CD4-positive, alpha-beta T cell (primary cell): ENCODE measurements at regions not wholly inside any gene's neighbourhood (a gene's known extent, or its start where the extent isn't known, plus 50 kb on each side); places are given as distances from the start of the nearest gene placed in this dataset.
"Not testable (repeated sequence)": the region's sequence is repeated elsewhere in the genome, so short reads cannot be mapped to it uniquely, and the experiment has no call there.

Source experiments
- ATAC-seq: fragments of 200-7000 bp; cut with Tn5 transposase; one replicate; pipeline ENCODE4 v1.10.0; 2022; ENCODE audit warnings: mild to moderate bottlenecking; ENCODE audit not compliant: poor library complexity
- CTCF ChIA-PET: fragments of 350-600 bp; sonication (Branson Sonifier 250); formaldehyde crosslinking; loops from one replicate; lab custom pipeline; 2021; ENCODE audit warnings: antibody characterized with exemption, inconsistent platforms; lab: Charles Lee
- POLR2A ChIA-PET: fragments of 350-600 bp; sonication (Branson Sonifier 250); formaldehyde crosslinking; loops from one replicate; lab custom pipeline; 2021; ENCODE audit warnings: antibody characterized with exemption, inconsistent platforms; lab: Charles Lee
- DNase-seq, 14 experiments: peaks; one replicate each; pipeline ENCODE4 v3.0.0-alpha.2; 2013 to 2020; ENCODE audit warnings: mixed read lengths in 2 of 14
- H3K27ac ChIP-seq, 2 donors: one replicate each; pipeline versions ENCODE4 v1.5.1 to v1.7.0; 2013; ENCODE audit warnings: low read length in 2 of 2, low read depth in 1 of 2, mild to moderate bottlenecking in 1 of 2
- H3K27me3 ChIP-seq, 2 experiments: 1 replicate in 1 of 2; 2 replicates in 1 of 2; pipeline versions ENCODE4 v1.6.1 to v1.7.0; 2013; ENCODE audit warnings: low read length in 2 of 2, control low read depth in 1 of 2, mild to moderate bottlenecking in 1 of 2, moderate library complexity in 1 of 2; ENCODE audit not compliant: insufficient read depth in 2 of 2, control insufficient read depth in 1 of 2
- H3K36me3 ChIP-seq: one replicate; pipeline ENCODE4 v1.6.1; 2013; ENCODE audit warnings: low read length, control low read depth; ENCODE audit not compliant: insufficient read depth
- H3K4me1 ChIP-seq: one replicate; pipeline ENCODE4 v1.6.1; 2013; ENCODE audit warnings: low read length, control low read depth; ENCODE audit not compliant: insufficient read depth
- H3K4me3 ChIP-seq: one replicate; pipeline ENCODE4 v1.5.1; 2013; ENCODE audit warnings: mild to moderate bottlenecking, low read length, moderate library complexity
- H3K9me3 ChIP-seq, 2 experiments: 1 replicate in 1 of 2; 2 replicates in 1 of 2; pipeline versions ENCODE4 v1.6.1 to v1.7.0; 2013; ENCODE audit warnings: low read length in 2 of 2, mild to moderate bottlenecking in 2 of 2, control low read depth in 1 of 2, moderate library complexity in 1 of 2; ENCODE audit not compliant: control insufficient read depth in 1 of 2, insufficient read depth in 1 of 2
- H3K27ac Mint-ChIP-seq: one replicate; pipeline ENCODE4 v1.8.0; 2020; ENCODE audit warnings: mixed read lengths
- H3K27me3 Mint-ChIP-seq: one replicate; pipeline ENCODE4 v1.8.0; 2021; ENCODE audit warnings: mixed read lengths
- H3K36me3 Mint-ChIP-seq: one replicate; pipeline ENCODE4 v1.8.0; 2021; ENCODE audit warnings: low read depth, mixed read lengths
- H3K4me1 Mint-ChIP-seq: one replicate; pipeline ENCODE4 v1.8.0; 2021; ENCODE audit warnings: low read depth, mixed read lengths
- H3K4me3 Mint-ChIP-seq: one replicate; pipeline ENCODE4 v1.8.0; 2020; ENCODE audit warnings: mild to moderate bottlenecking, mixed read lengths
- H3K9me3 Mint-ChIP-seq: one replicate; pipeline ENCODE4 v1.8.0; 2020; ENCODE audit warnings: mixed read lengths
- CTCF ChIP-seq: fragments of 200-600 bp; IDR thresholded peaks from one replicate; pipeline ENCODE4 v1.8.0; 2022; ENCODE audit warnings: antibody characterized with exemption, mild to moderate bottlenecking
- intact Hi-C, 2 experiments: fragments of 100-400 bp; cut with DNase I in 1 of 2; cut with micrococcal nuclease in 1 of 2; formaldehyde crosslinking; loops; one replicate each; pipeline versions ENCODE4 v1.15.1 to v1.9.0; 2023 to 2025; cut with DNase I, micrococcal nuclease

- H3K27me3 Mint-ChIP-seq, result no peaks in the 10 kb centered on the region
- no peak overlapping the region for H3K4me3 ChIP-seq
- no peak for ATAC-seq
- ChIA-PET POLR2A (no interaction called here), CTCF (no interaction called here)
- H3K4me3 Mint-ChIP-seq, result no peak overlapping the region
- TF ChIP-seq CTCF, result no peak
- H3K4me1 Mint-ChIP-seq, result no peaks in the 10 kb centered on the region
- no peak overlapping the region for H3K27ac ChIP-seq
- DNase-seq, result no peak
- H3K27ac Mint-ChIP-seq, result no peak overlapping the region
- H3K36me3 ChIP-seq, result no peaks in the 10 kb centered on the region
- no peaks in the 10 kb centered on the region for H3K36me3 Mint-ChIP-seq
- H3K4me1 ChIP-seq, result no peaks in the 10 kb centered on the region
- no peaks in the 10 kb centered on the region for H3K9me3 ChIP-seq
- intact Hi-C loops, result no loop called here
- H3K9me3 Mint-ChIP-seq, result peaks cover 5% of the 10 kb centered on the region
- no peaks in the 10 kb centered on the region for H3K27me3 ChIP-seq
Observed at GRCh38 chrX:82775426-82775825, 732.7 kb upstream of the POU3F4 start.

- POLR2A ChIA-PET, result no interaction called here
- intact Hi-C loops, result no loop called here
- H3K4me1 ChIP-seq, result no peaks in the 10 kb centered on the region
- Mint-ChIP-seq H3K27ac (no peak overlapping the region), H3K9me3 (peaks cover 2% of the 10 kb centered on the region), H3K36me3 (no peaks in the 10 kb centered on the region), H3K27me3 (no peaks in the 10 kb centered on the region), H3K4me1 (no peaks in the 10 kb centered on the region), H3K4me3 (no peak overlapping the region)
- no peak overlapping the region for H3K4me3 ChIP-seq
- TF ChIP-seq CTCF, result no peak
- no peaks in the 10 kb centered on the region for H3K36me3 ChIP-seq
- H3K27me3 ChIP-seq, result no peaks in the 10 kb centered on the region
- no peak overlapping the region for H3K27ac ChIP-seq
- CTCF ChIA-PET, result no interaction called here
- DNase-seq (no peak), ATAC-seq (no peak)
- H3K9me3 ChIP-seq, result peaks cover 0 to 3% of the 10 kb centered on the region in 2 experiments
Observed at GRCh38 chrX:82782014-82782413, 726.1 kb upstream of the POU3F4 start.

GRCh38 chrX:82812902-82813301 lies 695.2 kb upstream of the POU3F4 start:
- H3K27me3 Mint-ChIP-seq, H3K27ac Mint-ChIP-seq, H3K4me1 ChIP-seq, H3K27me3 ChIP-seq, H3K36me3 ChIP-seq, H3K4me1 Mint-ChIP-seq, POLR2A ChIA-PET, ATAC-seq, H3K27ac ChIP-seq, H3K36me3 Mint-ChIP-seq, H3K9me3 ChIP-seq, CTCF ChIA-PET, H3K9me3 Mint-ChIP-seq, H3K4me3 ChIP-seq, DNase-seq, H3K4me3 Mint-ChIP-seq: not testable (repeated sequence)
- intact Hi-C loops, result loop anchor here in 1 of 2 experiments (1.0 kb wide), 1 partner anchor 21 kb away; no protein-coding TSS in a partner anchor

- Histone ChIP-seq H3K4me3 (no peak overlapping the region), H3K36me3 (no peaks in the 10 kb centered on the region), H3K9me3 (no peaks in the 10 kb centered on the region), H3K27ac (no peak overlapping the region), H3K27me3 (no peaks in the 10 kb centered on the region), H3K4me1 (no peaks in the 10 kb centered on the region)
- POLR2A ChIA-PET, result no interaction called here
- Mint-ChIP-seq H3K27ac (no peak overlapping the region), H3K4me3 (no peak overlapping the region), H3K27me3 (no peaks in the 10 kb centered on the region), H3K36me3 (no peaks in the 10 kb centered on the region), H3K9me3 (no peaks in the 10 kb centered on the region), H3K4me1 (no peaks in the 10 kb centered on the region)
- TF ChIP-seq CTCF, result no peak
- no peak for DNase-seq
- no peak for ATAC-seq
- CTCF ChIA-PET, result no interaction called here
- intact Hi-C loops, result loop anchor here in 1 of 2 experiments (1.0 kb wide), 1 partner anchor 21 kb away; no protein-coding TSS in a partner anchor
Observed at GRCh38 chrX:82813671-82814078, 694.4 kb upstream of the POU3F4 start.
